GM19239 (cell line): ENCODE measurements at regions not wholly inside any gene's neighbourhood (a gene's known extent, or its start where the extent isn't known, plus 50 kb on each side); places are given as distances from the start of the nearest gene placed in this dataset.

Experiments
- DNase-seq: peaks from one replicate; pipeline ENCODE4 v3.0.0; 2011; ENCODE audit warnings: low spot score; ENCODE audit not compliant: insufficient read length
- FAIRE-seq: peaks from 2 replicates; lab custom pipeline; 2011; peaks lifted over from hg19 to GRCh38; lab: Jason Lieb, UNC

GRCh38 chr12:115451780-115452736, 768.1 kb upstream of the TBX3 start:
- FAIRE-seq = no peak
- no peak for DNase-seq

- DNase-seq = no peak
- no peak for FAIRE-seq
Observed at GRCh38 chr12:115451151-115451779, 767.3 kb upstream of the TBX3 start.

GRCh38 chr12:115450710-115451109, 766.7 kb upstream of the TBX3 start:
- FAIRE-seq (no peak), DNase-seq (no peak)

GRCh38 chr12:115450017-115450416, 766.0 kb upstream of the TBX3 start:
- DNase-seq (no peak), FAIRE-seq (no peak)

- FAIRE-seq (no peak), DNase-seq (no peak)
Observed at GRCh38 chr12:115449526-115449925, 765.6 kb upstream of the TBX3 start.

GRCh38 chr12:115444346-115444745, 760.4 kb upstream of the TBX3 start:
- DNase-seq = no peak
- no peak for FAIRE-seq

- FAIRE-seq = no peak
- no peak for DNase-seq
Observed at GRCh38 chr12:115443351-115443938, 759.5 kb upstream of the TBX3 start.

GRCh38 chr12:115440438-115440837, 756.5 kb upstream of the TBX3 start:
- no peak for DNase-seq
- no peak for FAIRE-seq

- FAIRE-seq = no peak
- DNase-seq = no peak
Observed at GRCh38 chr12:115439008-115439601, 755.1 kb upstream of the TBX3 start.

- DNase-seq (no peak), FAIRE-seq (no peak)
Observed at GRCh38 chr12:115438314-115438713, 754.3 kb upstream of the TBX3 start.

GRCh38 chr12:115437061-115437567, 753.1 kb upstream of the TBX3 start:
- no peak for FAIRE-seq
- no peak for DNase-seq

- DNase-seq (no peak), FAIRE-seq (no peak)
Observed at GRCh38 chr12:115433014-115433634, 749.1 kb upstream of the TBX3 start.

GRCh38 chr12:115430636-115431035, 746.7 kb upstream of the TBX3 start:
- no peak for DNase-seq
- FAIRE-seq = no peak

GRCh38 chr12:115426732-115427131, 742.8 kb upstream of the TBX3 start:
- FAIRE-seq (no peak), DNase-seq (no peak)

GRCh38 chr12:115424003-115424402, 740.0 kb upstream of the TBX3 start:
- DNase-seq (no peak), FAIRE-seq (no peak)

- FAIRE-seq = no peak
- no peak for DNase-seq
Observed at GRCh38 chr12:115423546-115423987, 739.6 kb upstream of the TBX3 start.

GRCh38 chr12:115422845-115423545, 739.0 kb upstream of the TBX3 start:
- DNase-seq (no peak), FAIRE-seq (no peak)

- FAIRE-seq (no peak), DNase-seq (no peak)
Observed at GRCh38 chr12:115421796-115422709, 738.1 kb upstream of the TBX3 start.
